WTC11 (cell line): ENCODE measurements at regions not wholly inside any gene's neighbourhood (a gene's known extent, or its start where the extent isn't known, plus 50 kb on each side); places are given as distances from the start of the nearest gene placed in this dataset.

Experiments
- ATAC-seq: fragments of 200-7000 bp; cut with Tn5 transposase; 2 replicates; pipeline ENCODE4 v1.10.0; 2021; ENCODE audit warnings: mild to moderate bottlenecking, moderate library complexity
- CTCF ChIA-PET: fragments of 300-600 bp; sonication (Branson Sonifier 250); formaldehyde crosslinking; loops from one replicate; lab custom pipeline; 2021; ENCODE audit warnings: antibody characterized with exemption; lab: Charles Lee
- POLR2A ChIA-PET: fragments of 350-600 bp; sonication (Branson Sonifier 250); formaldehyde crosslinking; loops from one replicate; lab custom pipeline; 2021; ENCODE audit warnings: antibody characterized with exemption; lab: Charles Lee
- DNase-seq: peaks from one replicate; pipeline ENCODE4 v3.0.0; 2021; ENCODE audit warnings: low spot score
- H3K27ac Mint-ChIP-seq: 2 replicates; pipeline ENCODE4 v1.8.0; 2021; ENCODE audit warnings: mixed read lengths
- H3K27me3 Mint-ChIP-seq: 2 replicates; pipeline ENCODE4 v1.8.0; 2021; ENCODE audit warnings: low read depth, mild to moderate bottlenecking, moderate library complexity, mixed read lengths
- H3K36me3 Mint-ChIP-seq: 2 replicates; pipeline ENCODE4 v1.8.0; 2021; ENCODE audit warnings: mixed read lengths
- H3K4me1 Mint-ChIP-seq: 2 replicates; pipeline ENCODE4 v1.8.0; 2022; ENCODE audit warnings: mixed read lengths
- H3K4me3 Mint-ChIP-seq: 2 replicates; pipeline ENCODE4 v1.8.0; 2021; ENCODE audit warnings: mild to moderate bottlenecking, moderate library complexity, mixed read lengths
- H3K9me3 Mint-ChIP-seq: 2 replicates; pipeline ENCODE4 v1.8.0; 2021; ENCODE audit warnings: mixed read lengths
- EMX1 ChIP-seq: fragments of 250-450 bp; sonication (Bioruptor Pico); IDR thresholded peaks from 2 replicates; pipeline ENCODE4 v1.8.0; 2021; ENCODE audit warnings: mild to moderate bottlenecking
- ETV6 ChIP-seq: sonication (generic); formaldehyde crosslinking; IDR thresholded peaks from 2 replicates; pipeline ENCODE4 v1.8.1; 2022; ENCODE audit warnings: mild to moderate bottlenecking, missing genetic modification reagents
- FOXK1 ChIP-seq: sonication (generic); formaldehyde crosslinking; IDR thresholded peaks from 2 replicates; pipeline ENCODE4 v1.8.0; 2022; ENCODE audit warnings: mild to moderate bottlenecking, moderate library complexity, missing genetic modification reagents
- FOXP1 ChIP-seq: sonication (generic); formaldehyde crosslinking; IDR thresholded peaks from 2 replicates; pipeline ENCODE4 v1.8.0; 2022; ENCODE audit warnings: missing genetic modification reagents, mild to moderate bottlenecking, moderate library complexity, borderline replicate concordance
- GRHL2 ChIP-seq: fragments of 250-450 bp; sonication (Bioruptor Pico); IDR thresholded peaks from 2 replicates; pipeline ENCODE4 v1.8.0; 2022; ENCODE audit warnings: mild to moderate bottlenecking, moderate library complexity; ENCODE audit not compliant: insufficient replicate concordance, severe bottlenecking
- GTF2I ChIP-seq: fragments of 250-450 bp; sonication (Bioruptor Pico); conservative IDR thresholded peaks from 2 replicates; pipeline ENCODE4 v1.4.0; 2021; ENCODE audit warnings: mild to moderate bottlenecking
- KAT7 ChIP-seq: sonication (generic); formaldehyde crosslinking; IDR thresholded peaks from 2 replicates; pipeline ENCODE4 v1.8.1; 2023; ENCODE audit warnings: missing genetic modification reagents, mild to moderate bottlenecking, borderline replicate concordance
- NFE2L1 ChIP-seq: sonication (generic); formaldehyde crosslinking; IDR thresholded peaks from 2 replicates; pipeline ENCODE4 v1.8.1; 2023; ENCODE audit warnings: missing genetic modification reagents
- PRRX2 ChIP-seq: fragments of 250-450 bp; sonication (Bioruptor Pico); IDR thresholded peaks from 2 replicates; pipeline ENCODE4 v1.8.0; 2021; ENCODE audit warnings: mild to moderate bottlenecking
- RELA ChIP-seq: sonication (generic); formaldehyde crosslinking; IDR thresholded peaks from 2 replicates; pipeline ENCODE4 v1.8.1; 2022; ENCODE audit warnings: missing genetic modification reagents, mild to moderate bottlenecking, borderline replicate concordance
- SOX15 ChIP-seq: fragments of 250-450 bp; sonication (Bioruptor Pico); IDR thresholded peaks from 2 replicates; pipeline ENCODE4 v1.9.0; 2021; ENCODE audit warnings: mild to moderate bottlenecking
- TEAD4 ChIP-seq: sonication (generic); formaldehyde crosslinking; IDR thresholded peaks from 2 replicates; pipeline ENCODE4 v1.8.0; 2022; ENCODE audit warnings: mild to moderate bottlenecking, missing genetic modification reagents
- USF2 ChIP-seq: sonication (generic); formaldehyde crosslinking; IDR thresholded peaks from 2 replicates; pipeline ENCODE4 v1.8.1; 2023; ENCODE audit warnings: mild to moderate bottlenecking, missing genetic modification reagents, moderate library complexity
- ZNF396 ChIP-seq: fragments of 250-450 bp; sonication (Bioruptor Pico); IDR thresholded peaks from 2 replicates; pipeline ENCODE4 v1.8.0; 2021; ENCODE audit warnings: mild to moderate bottlenecking, moderate library complexity, borderline replicate concordance
- TF ChIP-seq, protein P1 (sequence below): sonication (generic); formaldehyde crosslinking; IDR thresholded peaks from 2 replicates; pipeline ENCODE4 v1.8.0; 2023; ENCODE audit warnings: mild to moderate bottlenecking, missing genetic modification reagents
- TF ChIP-seq, protein P2 (sequence below): fragments of 250-450 bp; sonication (Bioruptor Pico); IDR thresholded peaks from 2 replicates; pipeline ENCODE4 v1.9.0; 2021; ENCODE audit warnings: moderate library complexity, mild to moderate bottlenecking, inconsistent platforms, borderline replicate concordance
- TF ChIP-seq, protein P3 (sequence below): sonication (generic); formaldehyde crosslinking; IDR thresholded peaks from 2 replicates; pipeline ENCODE4 v1.8.1; 2023; ENCODE audit warnings: mild to moderate bottlenecking, missing genetic modification reagents, moderate library complexity

GRCh38 chr2:145488571-145488970, 968.7 kb upstream of the ZEB2 start:
- H3K9me3 Mint-ChIP-seq, result peaks cover 12% of the 10 kb centered on the region; the same call in 1 of the 2 replicates
- ATAC-seq, result no peak
- no peak overlapping the region for H3K4me3 Mint-ChIP-seq
- no peak for TF ChIP-seq SOX15 (CRISPR knock-in tag)
- TF ChIP-seq, all 79 proteins: peak for 0
- POLR2A ChIA-PET, result no interaction called here
- CTCF ChIA-PET, result no interaction called here
- Mint-ChIP-seq H3K27me3 (no peaks in the 10 kb centered on the region), H3K4me1 (peaks cover 4% of the 10 kb centered on the region), H3K36me3 (no peaks in the 10 kb centered on the region), H3K27ac (no peak overlapping the region)
- DNase-seq, result no peak

DNA sequence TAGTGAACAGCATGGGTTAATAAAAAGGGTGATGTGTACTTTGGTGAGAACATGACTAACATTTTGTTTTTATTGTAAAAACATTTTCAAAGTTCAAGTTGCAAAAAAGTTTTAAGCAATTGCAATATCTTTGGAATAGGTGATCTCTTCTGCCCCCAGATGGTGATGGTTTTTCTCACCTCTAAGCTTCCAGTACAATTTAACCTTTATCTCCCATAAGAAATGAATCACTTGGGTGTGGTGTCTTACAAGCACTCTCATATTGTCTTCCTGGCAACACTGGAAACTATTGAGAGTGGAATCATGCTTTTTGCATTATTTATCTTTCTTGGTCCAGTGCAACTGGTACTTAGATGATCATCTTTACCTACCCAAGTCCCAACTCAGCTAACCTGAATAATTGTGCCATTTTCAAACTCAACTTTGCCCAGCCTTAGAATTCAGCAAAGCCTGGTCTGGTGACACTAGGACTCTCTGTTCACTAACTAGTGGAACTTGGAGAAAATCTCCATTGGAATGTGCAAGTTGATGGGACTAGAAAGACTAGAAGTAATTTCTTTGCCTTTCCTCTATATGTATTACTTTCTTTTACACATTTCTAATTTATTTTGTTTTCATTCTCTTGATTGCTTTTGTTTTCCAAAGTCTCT, 964.7 kb upstream of the ZEB2 start:
- no peak overlapping the region for H3K27ac Mint-ChIP-seq
- H3K36me3 Mint-ChIP-seq, result no peaks in the 10 kb centered on the region
- peaks cover 4% of the 10 kb centered on the region for H3K4me1 Mint-ChIP-seq
- ATAC-seq, result no peak
- H3K27me3 Mint-ChIP-seq, result no peaks in the 10 kb centered on the region
- POLR2A ChIA-PET, result no interaction called here
- H3K9me3 Mint-ChIP-seq, result no peaks in the 10 kb centered on the region
- H3K4me3 Mint-ChIP-seq, result no peak overlapping the region
- CTCF ChIA-PET, result interaction anchor here (1.1 kb wide), 1 partner anchor 11 kb away, joined by 3 read pairs; no protein-coding TSS in a partner anchor
- TF ChIP-seq ZNF396 (no peak), KAT7 (CRISPR knock-in tag) (no peak), GRHL2 (CRISPR knock-in tag) (no peak), PRRX2 (no peak), FOXK1 (CRISPR knock-in tag) (no peak), ETV6 (no peak), TEAD4 (CRISPR knock-in tag) (no peak), SOX15 (CRISPR knock-in tag) (no peak), EMX1 (CRISPR knock-in tag) (no peak)
- TF ChIP-seq, protein P1, sequence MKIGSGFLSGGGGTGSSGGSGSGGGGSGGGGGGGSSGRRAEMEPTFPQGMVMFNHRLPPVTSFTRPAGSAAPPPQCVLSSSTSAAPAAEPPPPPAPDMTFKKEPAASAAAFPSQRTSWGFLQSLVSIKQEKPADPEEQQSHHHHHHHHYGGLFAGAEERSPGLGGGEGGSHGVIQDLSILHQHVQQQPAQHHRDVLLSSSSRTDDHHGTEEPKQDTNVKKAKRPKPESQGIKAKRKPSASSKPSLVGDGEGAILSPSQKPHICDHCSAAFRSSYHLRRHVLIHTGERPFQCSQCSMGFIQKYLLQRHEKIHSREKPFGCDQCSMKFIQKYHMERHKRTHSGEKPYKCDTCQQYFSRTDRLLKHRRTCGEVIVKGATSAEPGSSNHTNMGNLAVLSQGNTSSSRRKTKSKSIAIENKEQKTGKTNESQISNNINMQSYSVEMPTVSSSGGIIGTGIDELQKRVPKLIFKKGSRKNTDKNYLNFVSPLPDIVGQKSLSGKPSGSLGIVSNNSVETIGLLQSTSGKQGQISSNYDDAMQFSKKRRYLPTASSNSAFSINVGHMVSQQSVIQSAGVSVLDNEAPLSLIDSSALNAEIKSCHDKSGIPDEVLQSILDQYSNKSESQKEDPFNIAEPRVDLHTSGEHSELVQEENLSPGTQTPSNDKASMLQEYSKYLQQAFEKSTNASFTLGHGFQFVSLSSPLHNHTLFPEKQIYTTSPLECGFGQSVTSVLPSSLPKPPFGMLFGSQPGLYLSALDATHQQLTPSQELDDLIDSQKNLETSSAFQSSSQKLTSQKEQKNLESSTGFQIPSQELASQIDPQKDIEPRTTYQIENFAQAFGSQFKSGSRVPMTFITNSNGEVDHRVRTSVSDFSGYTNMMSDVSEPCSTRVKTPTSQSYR (CRISPR knock-in tag), result no peak
- DNase-seq, result no peak

DNA sequence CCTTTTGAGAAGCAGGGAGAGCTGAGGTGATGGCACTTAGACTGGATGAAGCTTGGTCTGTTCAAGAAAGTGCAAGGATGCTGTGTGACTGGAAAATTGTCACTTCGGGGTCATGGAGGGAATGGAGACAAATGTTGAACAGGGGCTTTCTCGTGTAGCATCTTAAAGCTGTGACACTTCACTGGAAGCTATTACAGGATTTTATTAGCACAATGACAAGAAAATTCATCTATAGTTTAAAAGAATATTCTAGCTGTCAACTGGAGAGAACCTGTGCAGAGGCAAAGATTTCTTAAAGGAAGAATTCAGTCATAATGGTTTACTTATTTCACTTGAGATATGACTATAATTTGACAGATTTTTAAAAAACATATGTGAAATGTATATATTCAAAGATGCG, 963.9 kb upstream of the ZEB2 start:
- H3K27me3 Mint-ChIP-seq, result no peaks in the 10 kb centered on the region
- TF ChIP-seq FOXP1 (CRISPR knock-in tag) (no peak), GTF2I (CRISPR knock-in tag) (no peak), USF2 (CRISPR knock-in tag) (no peak), NFE2L1 (CRISPR knock-in tag) (no peak), RELA (CRISPR knock-in tag) (no peak)
- TF ChIP-seq, protein P2, sequence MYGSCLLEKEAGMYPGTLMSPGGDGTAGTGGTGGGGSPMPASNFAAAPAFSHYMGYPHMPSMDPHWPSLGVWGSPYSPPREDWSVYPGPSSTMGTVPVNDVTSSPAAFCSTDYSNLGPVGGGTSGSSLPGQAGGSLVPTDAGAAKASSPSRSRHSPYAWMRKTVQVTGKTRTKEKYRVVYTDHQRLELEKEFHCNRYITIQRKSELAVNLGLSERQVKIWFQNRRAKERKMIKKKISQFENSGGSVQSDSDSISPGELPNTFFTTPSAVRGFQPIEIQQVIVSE, result no peak
- TF ChIP-seq, protein P3, sequence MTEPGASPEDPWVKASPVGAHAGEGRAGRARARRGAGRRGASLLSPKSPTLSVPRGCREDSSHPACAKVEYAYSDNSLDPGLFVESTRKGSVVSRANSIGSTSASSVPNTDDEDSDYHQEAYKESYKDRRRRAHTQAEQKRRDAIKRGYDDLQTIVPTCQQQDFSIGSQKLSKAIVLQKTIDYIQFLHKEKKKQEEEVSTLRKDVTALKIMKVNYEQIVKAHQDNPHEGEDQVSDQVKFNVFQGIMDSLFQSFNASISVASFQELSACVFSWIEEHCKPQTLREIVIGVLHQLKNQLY (CRISPR knock-in tag), result no peak
- H3K9me3 Mint-ChIP-seq, result no peaks in the 10 kb centered on the region
- ChIA-PET CTCF (interaction anchor here (1.1 kb wide), 1 partner anchor 12 kb away, joined by 3 read pairs; no protein-coding TSS in a partner anchor), POLR2A (no interaction called here)
- no peak for ATAC-seq
- no peaks in the 10 kb centered on the region for H3K36me3 Mint-ChIP-seq
- peaks cover 4% of the 10 kb centered on the region for H3K4me1 Mint-ChIP-seq
- no peak overlapping the region for H3K27ac Mint-ChIP-seq
- no peak for DNase-seq
- H3K4me3 Mint-ChIP-seq, result no peak overlapping the region
